ENCODE measurements at regions not wholly inside any gene's neighbourhood (a gene's known extent, or its start where the extent isn't known, plus 50 kb on each side); places are given as distances from the start of the nearest gene placed in this dataset.

GRCh38 chr2:62641410-62641843, 64.1 kb upstream of the EHBP1 start:
- FAIRE-seq (no peak), DNase-seq (ENCODE audit: low read depth, low spot score) (no peak)
- no peaks in the 10 kb centered on the region for H4K20me1 ChIP-seq (replicated peaks; ENCODE audit: control insufficient read depth, extremely low read depth, insufficient read depth, low read length)
- CTCF ChIA-PET: no interaction called here
- no peaks in the 10 kb centered on the region for H3K4me1 ChIP-seq (ENCODE audit: control insufficient read depth, extremely low read depth, insufficient read depth, low read length)
- H3K27me3 ChIP-seq (ENCODE audit: control insufficient read depth in 2 of 2, insufficient read depth in 2 of 2, low read length in 2 of 2): peaks cover 3 to 10% of the 10 kb centered on the region in 2 experiments
- H3K36me3 ChIP-seq (ENCODE audit: control insufficient read depth in 2 of 2, extremely low read depth in 1 of 2, insufficient read depth in 2 of 2, low read length in 2 of 2): no peaks in the 10 kb centered on the region
- TF ChIP-seq, protein P1, sequence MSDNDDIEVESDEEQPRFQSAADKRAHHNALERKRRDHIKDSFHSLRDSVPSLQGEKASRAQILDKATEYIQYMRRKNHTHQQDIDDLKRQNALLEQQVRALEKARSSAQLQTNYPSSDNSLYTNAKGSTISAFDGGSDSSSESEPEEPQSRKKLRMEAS (IDR thresholded peaks at IDR 0.05; ENCODE audit: insufficient read depth, insufficient read length): no peak
- TF ChIP-seq POLR2A (IDR thresholded peaks at IDR 0.05; ENCODE audit: low read depth, low read length): no peak
- TF ChIP-seq CTCF (IDR thresholded peaks at IDR 0.05; ENCODE audit: extremely low read depth in 1 of 2, insufficient read depth in 1 of 2, low read depth in 1 of 2, low read length in 2 of 2): no peak
- TF ChIP-seq JUN (IDR thresholded peaks at IDR 0.05; ENCODE audit: borderline replicate concordance, insufficient read depth, insufficient read length, low read depth): no peak
- TF ChIP-seq POLR2AphosphoS5 (IDR thresholded peaks at IDR 0.05; ENCODE audit: insufficient read depth, low read depth, low read length): no peak
- TF ChIP-seq GATA2 (IDR thresholded peaks at IDR 0.05; ENCODE audit: insufficient read depth, insufficient read length, low read depth, low read length): no peak
- no peak for TF ChIP-seq FOS (IDR thresholded peaks at IDR 0.05; ENCODE audit: borderline replicate concordance, insufficient read depth, low read length)
- no peak for TF ChIP-seq MYC (IDR thresholded peaks at IDR 0.05; ENCODE audit: low read depth, low read length)
- no peak overlapping the region for H3K4me3 ChIP-seq (replicated peaks in 1 of 3; ENCODE audit: insufficient read depth in 1 of 3, low read depth in 1 of 3, low read length in 3 of 3)
- no peaks in the 10 kb centered on the region for H3K9me3 ChIP-seq (replicated peaks; ENCODE audit: control insufficient read depth, insufficient read depth, low read length)
- intact Hi-C loops (cut with micrococcal nuclease) (no loop called here), dilution Hi-C loops (cut with MboI; ENCODE audit: extremely low pct_ligation_motif_present, low sequenced_read_pairs) (no loop called here)
- no peak overlapping the region for H3K27ac ChIP-seq (ENCODE audit: insufficient read depth, low read depth, low read length)
- H3K9ac ChIP-seq (replicated peaks; ENCODE audit: extremely low read depth, insufficient read depth, low read length): no peak overlapping the region
- H2AFZ ChIP-seq (ENCODE audit: low read depth, low read length): no peak overlapping the region
- H3K4me2 ChIP-seq (ENCODE audit: insufficient read depth, low read length): no peak overlapping the region
- BruUV-seq (replicated peaks): no TSS peak
- no peaks in the 10 kb centered on the region for H3K79me2 ChIP-seq (ENCODE audit: control insufficient read depth, insufficient read depth, low read length)
- POLR2A ChIA-PET: no interaction called here
- H3K9me1 ChIP-seq (replicated peaks; ENCODE audit: control insufficient read depth, extremely low read depth, insufficient read depth, low read length): no peaks in the 10 kb centered on the region
